ENCODE measurements at regions not wholly inside any gene's neighbourhood (a gene's known extent, or its start where the extent isn't known, plus 50 kb on each side); places are given as distances from the start of the nearest gene placed in this dataset.

GRCh38 chr12:41981758-41982157 is 162.9 kb downstream of the GXYLT1 start:
- no peak for DNase-seq (ENCODE audit: low read depth in 2 of 2)

- DNase-seq (ENCODE audit: low read depth in 2 of 2) = no peak
Measured at GRCh38 chr12:41981013-41981412, 163.7 kb downstream of the GXYLT1 start.

- DNase-seq (ENCODE audit: low read depth in 2 of 2) = no peak
Measured at GRCh38 chr12:41980390-41980789, 164.3 kb downstream of the GXYLT1 start.

- DNase-seq (ENCODE audit: low read depth in 2 of 2) = no peak
Measured at GRCh38 chr12:41979574-41979973, 165.1 kb downstream of the GXYLT1 start.

GRCh38 chr12:41972598-41972997 is 172.1 kb downstream of the GXYLT1 start:
- no peak for DNase-seq (ENCODE audit: low read depth in 2 of 2)

- DNase-seq (ENCODE audit: low read depth in 2 of 2) = no peak
Measured at GRCh38 chr12:41972196-41972595, 172.5 kb downstream of the GXYLT1 start.

- no peak for DNase-seq (ENCODE audit: low read depth in 2 of 2)
Measured at GRCh38 chr12:41970744-41971143, 173.9 kb downstream of the GXYLT1 start.

- DNase-seq (ENCODE audit: low read depth in 2 of 2) = no peak
Measured at GRCh38 chr12:41968599-41968998, 176.1 kb downstream of the GXYLT1 start.

- no peak for DNase-seq (ENCODE audit: low read depth in 2 of 2)
Measured at GRCh38 chr12:41967668-41968500, 176.8 kb downstream of the GXYLT1 start.

GRCh38 chr12:41966916-41967315 is 177.8 kb downstream of the GXYLT1 start:
- DNase-seq (ENCODE audit: low read depth in 2 of 2) = no peak

GRCh38 chr12:41966001-41966400 is 178.7 kb downstream of the GXYLT1 start:
- DNase-seq (ENCODE audit: low read depth in 2 of 2) = no peak

- no peak for DNase-seq (ENCODE audit: low read depth in 2 of 2)
Measured at GRCh38 chr12:41963398-41963797, 181.3 kb downstream of the GXYLT1 start.

- DNase-seq (ENCODE audit: low read depth in 2 of 2) = no peak
Measured at GRCh38 chr12:41962171-41962572, 182.5 kb downstream of the GXYLT1 start.

GRCh38 chr12:41959271-41959670 is 185.4 kb downstream of the GXYLT1 start:
- DNase-seq (ENCODE audit: low read depth in 2 of 2) = no peak

GRCh38 chr12:41956353-41956752 is 188.3 kb downstream of the GXYLT1 start:
- no peak for DNase-seq (ENCODE audit: low read depth in 2 of 2)

GRCh38 chr12:41950455-41950854 is 194.2 kb downstream of the GXYLT1 start:
- no peak for DNase-seq (ENCODE audit: low read depth in 2 of 2)

GRCh38 chr12:41946106-41946505 is 198.6 kb downstream of the GXYLT1 start:
- no peak for DNase-seq (ENCODE audit: low read depth in 2 of 2)

GRCh38 chr12:41944216-41944615 is 200.5 kb downstream of the GXYLT1 start:
- DNase-seq (ENCODE audit: low read depth in 2 of 2) = no peak

GRCh38 chr12:41943671-41944070 is 201.0 kb downstream of the GXYLT1 start:
- DNase-seq (ENCODE audit: low read depth in 2 of 2) = no peak

- DNase-seq (ENCODE audit: low read depth in 2 of 2) = no peak
Measured at GRCh38 chr12:41942354-41942753, 202.3 kb downstream of the GXYLT1 start.

GRCh38 chr12:41941079-41941478 is 203.6 kb downstream of the GXYLT1 start:
- DNase-seq (ENCODE audit: low read depth in 2 of 2) = no peak

GRCh38 chr12:41940571-41940970 is 204.1 kb downstream of the GXYLT1 start:
- no peak for DNase-seq (ENCODE audit: low read depth in 2 of 2)

GRCh38 chr12:41936333-41936732 is 208.3 kb downstream of the GXYLT1 start:
- no peak for DNase-seq (ENCODE audit: low read depth in 2 of 2)

GRCh38 chr12:41935911-41936310 is 208.8 kb downstream of the GXYLT1 start:
- DNase-seq (ENCODE audit: low read depth in 2 of 2) = no peak

All from activated CD8-positive, alpha-beta memory T cell treated with anti-CD3 and anti-CD28 coated beads for 4 hours (primary cell).